Tibial nerve (tissue), 4 donors: ENCODE measurements at regions not wholly inside any gene's neighbourhood (a gene's known extent, or its start where the extent isn't known, plus 50 kb on each side); places are given as distances from the start of the nearest gene placed in this dataset.

Experiments used
- EP300 ChIP-seq, 2 donors: sonication (generic); formaldehyde crosslinking; IDR thresholded peaks; one replicate each; pipeline ENCODE4 v1.6.1; 2017; ENCODE audit warnings: antibody characterized with exemption in 2 of 2, mild to moderate bottlenecking in 1 of 2
- TF ChIP-seq, protein P1 (sequence below), 5 experiments: fragments of 200-600 bp in 3 of 5; fragments of 450-650 bp in 2 of 5; sonication (generic) in 3 of 5; IDR thresholded peaks; one replicate each; pipeline ENCODE4 v1.5.1; 2016 to 2019; ENCODE audit warnings: antibody characterized with exemption in 5 of 5, mild to moderate bottlenecking in 3 of 5, moderate library complexity in 2 of 5

DNA sequence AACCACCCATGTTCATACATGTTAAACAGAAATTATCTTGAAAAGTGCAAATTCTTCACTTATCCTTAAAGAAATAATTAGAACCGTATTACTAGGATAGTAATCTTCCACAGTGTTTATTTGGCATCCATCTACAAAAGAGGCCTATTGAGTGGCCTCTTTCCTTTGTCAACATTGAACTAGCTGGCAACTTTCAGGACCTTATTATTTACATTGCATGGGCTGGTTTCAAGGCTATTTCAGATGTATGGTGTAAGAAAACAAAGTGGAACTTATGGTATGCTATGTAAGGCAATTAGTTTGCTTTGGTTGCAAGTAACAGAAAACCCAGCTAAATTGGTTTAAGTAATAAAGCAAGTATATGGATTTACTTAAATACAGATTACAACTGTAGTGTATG lies 324.6 kb downstream of the RBM43 start:
- TF ChIP-seq, protein P1, sequence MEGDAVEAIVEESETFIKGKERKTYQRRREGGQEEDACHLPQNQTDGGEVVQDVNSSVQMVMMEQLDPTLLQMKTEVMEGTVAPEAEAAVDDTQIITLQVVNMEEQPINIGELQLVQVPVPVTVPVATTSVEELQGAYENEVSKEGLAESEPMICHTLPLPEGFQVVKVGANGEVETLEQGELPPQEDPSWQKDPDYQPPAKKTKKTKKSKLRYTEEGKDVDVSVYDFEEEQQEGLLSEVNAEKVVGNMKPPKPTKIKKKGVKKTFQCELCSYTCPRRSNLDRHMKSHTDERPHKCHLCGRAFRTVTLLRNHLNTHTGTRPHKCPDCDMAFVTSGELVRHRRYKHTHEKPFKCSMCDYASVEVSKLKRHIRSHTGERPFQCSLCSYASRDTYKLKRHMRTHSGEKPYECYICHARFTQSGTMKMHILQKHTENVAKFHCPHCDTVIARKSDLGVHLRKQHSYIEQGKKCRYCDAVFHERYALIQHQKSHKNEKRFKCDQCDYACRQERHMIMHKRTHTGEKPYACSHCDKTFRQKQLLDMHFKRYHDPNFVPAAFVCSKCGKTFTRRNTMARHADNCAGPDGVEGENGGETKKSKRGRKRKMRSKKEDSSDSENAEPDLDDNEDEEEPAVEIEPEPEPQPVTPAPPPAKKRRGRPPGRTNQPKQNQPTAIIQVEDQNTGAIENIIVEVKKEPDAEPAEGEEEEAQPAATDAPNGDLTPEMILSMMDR (IDR thresholded peaks at IDR 0.05): no peak
- no peak for TF ChIP-seq EP300 (IDR thresholded peaks at IDR 0.05)
